GM21723 (cell line): ENCODE measurements at regions not wholly inside any gene's neighbourhood (a gene's known extent, or its start where the extent isn't known, plus 50 kb on each side); places are given as distances from the start of the nearest gene placed in this dataset.
"Not testable (repeated sequence)": the region's sequence is repeated elsewhere in the genome, so short reads cannot be mapped to it uniquely, and the experiment has no call there.

Source experiments
- ATAC-seq: cut with Tn5 transposase; IDR thresholded peaks from one replicate; pipeline ENCODE4 v1.9.1; 2021; ENCODE audit warnings: mild to moderate bottlenecking, moderate library complexity; ENCODE audit not compliant: unreplicated experiment

GRCh38 chr2:175366815-175367214 lies 185.3 kb upstream of the ATP5MC3 start:
- no peak for ATAC-seq

- no peak for ATAC-seq
Observed at GRCh38 chr2:175363699-175364098, 182.2 kb upstream of the ATP5MC3 start.

- ATAC-seq: no peak
Observed at GRCh38 chr2:175362331-175362730, 180.8 kb upstream of the ATP5MC3 start.

DNA sequence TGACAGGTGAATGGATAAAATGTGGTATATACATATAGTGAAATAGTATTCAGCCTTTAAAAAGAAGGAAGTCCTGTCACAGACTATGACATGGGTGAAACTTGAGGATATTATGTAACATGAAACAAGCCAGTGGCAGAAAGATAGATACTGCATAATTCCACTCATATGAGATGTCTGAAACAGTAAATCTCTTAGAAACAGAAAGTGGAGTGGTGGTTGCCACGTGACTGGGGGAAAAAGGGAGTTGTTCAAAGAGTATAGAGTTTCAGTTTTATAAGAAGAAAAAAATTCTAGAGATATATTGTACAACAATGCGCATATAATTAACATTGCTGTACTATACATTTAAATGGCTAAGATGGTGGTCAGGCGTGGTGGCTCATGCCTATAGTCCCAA lies 178.2 kb upstream of the ATP5MC3 start:
- no peak for ATAC-seq

DNA sequence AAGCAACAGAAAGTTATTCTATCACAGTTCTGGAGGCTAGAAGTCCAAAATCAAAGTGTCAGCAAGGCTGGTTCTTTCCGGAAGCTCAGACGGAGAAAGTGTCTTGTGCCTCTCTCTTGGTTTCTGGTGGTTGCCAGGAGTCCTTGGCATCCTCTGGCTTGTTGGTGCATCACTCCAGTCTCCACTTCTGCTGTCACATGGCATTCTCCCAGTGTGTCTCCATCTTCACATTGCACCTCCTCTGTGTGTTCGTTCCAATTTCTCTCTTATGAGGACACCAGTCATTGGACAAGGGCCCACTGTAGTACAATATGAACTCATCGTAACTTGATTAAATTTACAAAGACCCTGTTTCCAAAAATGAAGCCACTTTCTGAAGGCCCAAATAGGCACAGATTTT lies 175.4 kb upstream of the ATP5MC3 start:
- no peak for ATAC-seq

- ATAC-seq: no peak
Observed at GRCh38 chr2:175355246-175355645, 173.7 kb upstream of the ATP5MC3 start.

DNA sequence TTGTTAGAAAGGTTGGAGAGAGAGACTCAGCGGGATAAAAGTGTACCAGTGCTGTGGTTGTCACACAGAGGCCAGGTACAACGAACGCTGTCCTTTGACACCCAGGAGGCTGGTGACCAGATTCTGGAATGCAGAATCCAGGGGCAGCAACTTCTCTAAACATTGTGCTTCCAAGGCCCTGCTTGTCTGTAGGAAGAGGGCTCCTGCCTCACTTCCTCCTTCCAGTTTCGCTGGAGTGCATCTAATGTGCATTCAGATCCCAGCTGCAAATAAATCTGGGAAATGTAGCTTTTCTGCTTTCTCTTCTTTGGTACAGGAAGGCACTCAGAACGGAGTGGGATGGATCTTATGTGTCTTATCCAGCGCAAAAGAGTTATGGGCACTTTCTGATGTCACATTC lies 171.8 kb upstream of the ATP5MC3 start:
- ATAC-seq: no peak

- no peak for ATAC-seq
Observed at GRCh38 chr2:175351512-175351911, 170.0 kb upstream of the ATP5MC3 start.

GRCh38 chr2:175350105-175350504 lies 168.6 kb upstream of the ATP5MC3 start:
- no peak for ATAC-seq

DNA sequence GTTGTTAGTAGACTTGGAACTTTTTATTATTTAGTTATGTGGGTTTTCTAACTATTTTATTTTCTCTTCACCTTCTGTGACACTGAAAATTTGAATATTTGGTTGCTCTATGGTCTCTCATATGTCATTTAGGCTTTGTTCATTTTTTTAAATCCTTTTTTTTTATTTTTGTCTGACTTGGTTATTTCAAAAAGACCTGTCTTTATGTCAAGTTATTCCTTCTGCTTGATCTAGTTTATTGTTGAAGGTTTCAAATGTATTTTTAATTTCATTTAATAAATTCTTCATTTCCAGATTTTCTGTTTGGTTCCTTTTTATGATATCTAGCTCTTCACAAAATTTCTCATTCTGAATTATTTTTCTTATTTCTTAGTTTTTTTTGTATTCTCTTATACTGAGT lies 160.6 kb upstream of the ATP5MC3 start:
- ATAC-seq: no peak

DNA sequence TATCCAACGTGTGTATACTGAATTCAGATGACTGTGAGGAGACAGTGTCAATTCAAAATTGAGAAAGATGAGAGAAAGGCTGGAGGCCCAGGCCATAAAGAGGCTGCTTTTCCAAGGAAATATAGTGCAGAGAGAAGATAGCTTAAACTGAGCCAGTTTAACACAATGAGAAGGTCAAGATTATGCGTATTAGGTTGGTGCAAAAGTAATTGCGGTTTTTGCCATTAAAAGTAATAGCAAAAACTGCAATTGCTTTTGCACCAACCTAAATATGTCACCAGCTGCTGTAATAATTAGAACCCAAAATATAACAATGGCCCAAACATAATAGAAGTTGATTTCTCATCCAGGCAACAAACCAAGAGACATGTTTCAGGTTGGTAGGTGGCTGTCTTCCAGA lies 148.7 kb upstream of the ATP5MC3 start:
- no peak for ATAC-seq

DNA sequence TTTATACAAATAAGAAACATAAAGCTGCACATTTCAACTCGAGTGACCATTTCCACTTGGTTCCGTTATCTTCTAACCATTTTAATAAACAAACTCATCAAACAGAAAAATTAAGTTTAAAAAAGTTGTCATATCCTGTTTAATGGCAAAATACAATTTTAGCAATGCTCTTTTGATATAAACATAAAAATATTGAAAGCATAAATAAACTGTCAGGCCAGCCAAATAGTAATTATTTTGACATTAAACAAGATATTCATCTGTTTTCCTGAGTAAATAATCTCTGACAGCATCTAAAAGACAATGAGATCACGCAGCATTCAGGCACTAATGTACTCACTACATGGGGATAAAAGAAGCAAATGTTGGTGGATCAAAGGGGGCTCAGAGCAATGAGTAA lies 145.3 kb upstream of the ATP5MC3 start:
- no peak for ATAC-seq

DNA sequence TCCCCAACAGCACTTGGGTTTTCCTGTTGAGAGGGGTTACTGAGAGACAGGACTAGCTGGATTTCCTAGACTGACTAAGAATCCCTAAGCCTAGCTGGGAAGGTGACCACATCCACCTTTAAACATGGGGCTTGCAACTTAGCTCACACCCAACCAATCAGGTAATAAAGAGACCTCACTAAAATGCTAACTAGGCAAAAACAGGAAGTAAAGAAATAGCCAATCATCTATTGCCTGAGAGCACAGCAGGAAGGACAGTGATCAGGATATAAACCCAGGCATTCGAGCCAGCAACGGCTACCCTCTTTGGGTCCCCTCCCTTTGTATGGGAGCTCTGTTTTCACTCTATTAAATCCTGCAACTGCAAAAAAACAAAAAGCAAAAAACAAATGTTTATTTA lies 144.7 kb upstream of the ATP5MC3 start:
- not testable (repeated sequence) for ATAC-seq

DNA sequence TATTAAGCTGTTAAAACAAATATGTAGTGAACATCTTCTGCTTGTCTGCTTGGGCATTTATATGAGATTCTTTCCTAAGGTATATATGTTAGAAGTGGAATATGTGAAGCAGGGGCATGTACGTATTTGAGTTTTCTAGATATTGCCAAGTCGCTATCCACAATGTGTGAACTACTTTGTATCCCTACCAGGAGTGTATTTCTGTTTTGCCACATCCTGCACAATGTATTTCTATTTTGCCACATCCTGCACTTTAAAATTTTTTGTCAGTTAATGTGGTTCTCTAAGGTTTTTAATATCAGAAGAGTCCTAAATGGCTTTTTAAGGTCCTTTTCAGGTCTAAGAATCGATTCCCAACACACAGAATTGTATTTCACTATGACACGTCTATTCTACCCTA lies 141.7 kb upstream of the ATP5MC3 start:
- no peak for ATAC-seq

- no peak for ATAC-seq
Observed at GRCh38 chr2:175318542-175318941, 137.0 kb upstream of the ATP5MC3 start.

- ATAC-seq: no peak
Observed at GRCh38 chr2:175317751-175318150, 136.2 kb upstream of the ATP5MC3 start.

GRCh38 chr2:175312137-175312536 lies 130.6 kb upstream of the ATP5MC3 start:
- ATAC-seq: no peak

- no peak for ATAC-seq
Observed at GRCh38 chr2:175310813-175311504, 129.4 kb upstream of the ATP5MC3 start.

DNA sequence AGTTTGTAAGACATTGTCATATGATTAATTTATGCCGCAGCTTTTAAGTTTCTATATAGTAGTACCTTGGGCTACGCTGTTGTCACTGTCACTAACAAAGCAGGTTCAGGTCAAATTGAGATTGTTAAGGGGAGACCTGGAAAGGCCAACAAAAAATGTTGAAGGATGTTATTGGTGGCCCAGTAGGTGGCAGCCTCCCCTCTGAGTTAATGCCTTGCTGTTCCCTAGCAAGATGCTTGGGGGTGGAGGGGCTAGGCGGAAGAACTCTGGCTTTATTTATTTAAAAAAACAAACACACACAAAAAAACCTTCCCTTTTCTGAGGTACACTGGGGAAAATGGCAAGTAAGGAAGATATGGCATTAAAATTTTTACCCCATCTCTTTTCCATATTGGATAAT lies 128.3 kb upstream of the ATP5MC3 start:
- ATAC-seq: no peak

DNA sequence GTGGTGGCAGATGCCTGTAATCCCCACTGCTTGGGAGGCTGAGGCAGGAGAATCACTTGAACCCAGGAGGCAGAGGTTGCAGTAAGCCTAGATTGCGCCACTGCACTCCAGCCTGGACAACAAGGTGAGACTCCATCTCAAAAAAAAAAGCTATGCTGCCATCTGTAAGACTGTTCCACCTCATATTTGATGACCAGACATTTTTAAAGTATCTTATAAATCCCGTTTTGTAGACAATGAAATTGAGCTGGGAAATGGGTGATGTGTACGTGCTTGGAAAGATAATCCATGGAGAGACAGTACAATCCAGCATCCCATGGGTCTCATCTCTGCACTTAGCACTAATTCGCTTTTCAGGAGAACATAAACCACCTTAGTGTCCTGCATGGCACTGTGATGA lies 126.5 kb upstream of the ATP5MC3 start:
- ATAC-seq: no peak

DNA sequence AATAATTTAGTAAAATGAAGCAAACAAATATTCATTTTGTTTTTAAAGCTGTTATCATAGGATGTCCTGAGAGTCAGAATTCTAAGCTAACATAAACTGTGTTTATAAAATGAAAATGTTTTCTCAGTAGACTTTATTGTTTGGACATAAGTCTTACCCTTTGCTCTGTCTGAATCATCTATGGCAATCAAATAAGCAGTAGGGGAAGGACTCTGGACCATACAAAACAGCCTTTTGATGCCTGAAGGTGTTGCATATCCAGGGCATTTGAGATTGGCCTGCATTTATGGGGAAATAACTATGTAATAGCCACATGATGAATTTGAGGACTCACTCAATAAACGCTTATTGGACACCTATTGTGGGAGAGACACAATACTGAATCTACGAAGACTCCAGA lies 123.0 kb upstream of the ATP5MC3 start:
- no peak for ATAC-seq

DNA sequence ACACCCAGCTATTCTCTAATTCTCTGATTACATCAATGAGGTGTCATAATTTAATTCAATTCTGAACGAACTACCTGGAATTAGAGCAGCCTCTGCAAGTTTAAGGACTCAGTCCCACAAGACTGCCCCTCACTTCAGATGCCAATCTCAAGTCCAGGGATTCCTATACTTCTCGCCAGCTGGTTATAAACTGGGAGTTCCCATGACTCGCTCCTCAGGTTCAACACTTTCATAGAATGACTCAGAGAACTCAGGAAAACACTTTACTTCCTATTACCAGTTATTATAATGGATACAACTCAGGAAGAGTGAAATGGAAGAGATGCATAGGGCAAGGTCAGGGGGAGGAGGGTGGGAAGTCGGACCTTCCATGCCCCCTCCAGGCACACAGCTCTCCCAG lies 112.3 kb upstream of the ATP5MC3 start:
- ATAC-seq: no peak

DNA sequence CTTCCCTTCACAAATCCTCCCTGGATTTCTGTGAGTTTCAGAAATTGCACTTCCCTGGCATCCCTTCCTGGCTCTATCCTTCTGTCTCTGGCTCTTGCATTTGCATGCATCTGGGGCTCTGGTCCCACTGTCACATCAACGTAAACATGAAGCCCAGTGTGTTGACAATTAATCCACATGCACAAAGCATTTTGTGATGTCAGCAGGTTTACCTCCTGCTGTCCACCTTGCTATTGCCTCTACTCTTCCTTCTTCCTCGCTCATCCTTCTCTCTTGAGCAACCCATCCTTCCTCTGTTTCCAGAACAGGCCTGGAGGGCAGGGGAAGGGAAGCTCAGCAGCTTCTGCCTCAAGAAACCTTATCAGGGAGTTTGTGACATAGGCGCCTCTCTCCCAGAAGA lies 111.7 kb upstream of the ATP5MC3 start:
- ATAC-seq: no peak
